ENCODE measurements at regions not wholly inside any gene's neighbourhood (a gene's known extent, or its start where the extent isn't known, plus 50 kb on each side); places are given as distances from the start of the nearest gene placed in this dataset.

DNA sequence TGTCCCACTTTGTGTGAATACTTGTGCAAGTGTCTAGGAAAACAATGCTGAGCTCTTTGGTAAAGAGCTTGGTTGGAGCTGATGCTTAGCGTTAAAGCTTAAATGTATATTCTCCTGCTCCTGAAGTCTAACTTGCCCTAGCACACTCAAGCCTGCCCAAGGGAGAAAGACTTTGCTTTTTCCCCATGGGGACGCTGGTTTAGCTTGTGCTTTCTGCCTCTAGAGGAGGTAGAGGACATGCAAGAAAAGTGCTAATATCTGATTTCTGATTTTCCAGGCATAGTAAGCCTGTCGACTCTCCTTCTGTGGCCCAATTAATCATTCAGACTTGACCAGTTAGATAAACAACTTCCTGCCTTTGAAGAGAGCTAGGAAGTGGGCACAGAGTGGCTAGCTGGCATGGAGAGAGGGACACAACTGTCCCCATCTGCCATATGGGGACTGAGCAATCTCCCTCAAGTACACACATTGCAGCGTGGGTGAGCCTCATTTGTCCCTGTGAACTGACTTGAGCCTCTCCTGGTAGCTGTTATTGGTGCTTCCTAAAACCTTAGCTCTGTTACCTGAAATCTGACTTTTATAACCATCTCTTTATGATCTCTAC lies 348.4 kb downstream of the BRINP1 start:
- no peak for DNase-seq (ENCODE audit: low spot score)

DNA sequence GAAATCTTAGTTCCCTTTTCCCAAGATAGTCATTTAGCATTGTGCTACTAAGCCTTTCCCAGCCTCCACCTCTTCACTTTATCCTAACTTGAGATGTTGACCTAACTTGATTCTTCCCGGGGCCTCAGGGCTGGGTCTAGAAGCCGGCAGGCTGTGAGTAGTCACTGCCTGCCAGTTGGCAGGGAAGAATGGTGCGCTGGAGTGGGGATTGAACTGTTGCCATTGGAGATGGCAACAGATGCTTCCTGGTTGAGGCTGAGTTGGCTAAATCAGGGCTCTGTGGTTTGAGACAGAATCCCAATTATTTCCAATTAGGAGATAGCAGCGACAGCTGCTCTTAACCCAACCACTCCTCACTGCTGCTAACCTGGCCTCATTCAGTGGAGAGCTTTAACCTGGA lies 343.1 kb downstream of the BRINP1 start:
- peak; percentile 71 for DNase-seq (ENCODE audit: low spot score)

DNA sequence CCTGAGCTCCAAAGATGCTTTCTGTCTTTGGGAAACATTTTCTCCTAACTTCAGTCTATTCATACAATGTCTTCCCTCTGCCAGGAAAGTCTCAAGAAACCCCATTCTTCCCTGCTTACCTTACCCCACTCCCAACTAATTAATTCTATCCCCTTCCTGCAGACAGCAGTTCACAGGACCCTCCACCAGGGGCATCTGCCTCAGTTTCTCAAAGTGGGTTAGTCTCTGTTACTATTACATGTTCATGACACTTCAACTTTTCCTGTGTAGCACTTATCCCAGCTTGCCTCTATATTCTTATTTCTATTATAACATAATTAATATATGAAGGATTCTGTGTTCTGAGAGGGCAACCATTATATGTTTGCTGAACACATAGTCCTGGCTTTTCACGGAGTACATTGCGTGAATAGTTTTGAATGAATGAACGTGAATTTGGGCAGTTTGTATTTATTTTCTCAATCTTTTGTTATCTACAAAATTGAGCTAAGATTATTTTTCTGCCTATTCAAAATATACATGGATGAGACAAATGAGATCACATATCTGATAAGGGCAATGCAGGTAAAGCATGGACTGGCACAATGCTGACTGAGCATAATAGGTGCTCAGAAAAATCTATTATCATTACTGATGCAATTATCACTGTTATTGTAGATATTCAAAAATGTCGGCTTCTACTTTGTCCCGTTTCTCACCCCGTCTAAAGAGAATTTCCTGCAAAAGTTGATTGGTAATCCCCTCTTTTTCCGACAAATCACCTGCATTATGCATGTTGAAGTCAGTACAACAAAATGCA lies 341.1 kb downstream of the BRINP1 start:
- DNase-seq (ENCODE audit: low spot score) = no peak

DNA sequence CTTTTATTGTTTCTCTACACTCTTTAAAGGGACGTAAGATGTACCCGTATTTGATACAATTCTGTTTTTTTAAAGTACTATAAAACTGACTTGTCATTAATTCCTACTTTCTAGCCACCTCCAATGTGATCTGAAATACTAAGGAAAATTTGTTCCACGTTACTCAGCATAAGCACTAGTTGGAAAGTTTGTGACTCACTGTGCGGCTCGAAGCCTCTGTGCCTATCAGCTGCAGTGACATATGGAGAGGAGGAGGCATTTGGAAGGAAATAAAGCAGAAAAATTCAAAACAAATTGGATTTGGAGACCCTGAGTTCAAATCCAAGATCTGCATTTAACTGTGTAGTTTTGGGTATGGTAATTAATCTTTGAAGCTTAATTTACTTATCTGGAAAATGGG lies 339.3 kb downstream of the BRINP1 start:
- no peak for DNase-seq (ENCODE audit: low spot score)

DNA sequence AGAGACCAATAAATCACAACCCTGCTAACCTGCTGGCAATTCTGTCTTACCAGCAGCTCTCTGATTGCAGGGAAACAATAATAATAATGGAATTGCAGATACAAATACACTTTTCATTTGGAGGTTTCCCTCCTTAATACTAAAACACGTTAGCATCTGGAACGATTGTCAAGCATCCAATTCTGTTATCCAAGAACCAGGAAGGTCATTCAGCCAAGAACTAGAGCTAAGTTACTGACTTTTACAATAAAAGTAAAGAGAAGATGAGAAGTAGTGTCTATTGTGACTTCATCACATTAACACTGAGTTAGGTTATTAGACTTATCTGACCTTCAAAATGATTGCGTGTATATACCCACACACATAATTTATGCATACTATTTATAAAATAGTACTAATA lies 335.6 kb downstream of the BRINP1 start:
- DNase-seq (ENCODE audit: low spot score) = no peak

DNA sequence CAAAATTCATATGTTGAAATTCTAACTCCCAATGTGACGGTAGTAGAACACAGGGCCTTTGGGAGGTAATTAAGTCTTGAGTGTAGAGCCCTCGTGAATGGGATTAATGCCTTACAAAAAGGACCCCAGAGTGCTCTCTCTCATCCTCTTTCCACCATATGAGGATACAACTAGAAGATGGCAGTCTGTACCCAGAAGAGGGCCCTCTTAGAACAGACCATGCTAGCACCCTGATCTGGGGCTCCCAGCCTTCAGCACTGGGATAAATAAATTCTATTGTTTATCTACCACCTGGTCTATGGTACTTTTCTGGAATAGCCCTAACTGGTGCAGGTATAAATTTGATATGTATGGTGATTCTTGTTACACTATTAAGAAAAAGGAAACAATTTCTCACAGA lies 332.3 kb downstream of the BRINP1 start:
- no peak for DNase-seq (ENCODE audit: low spot score)

DNA sequence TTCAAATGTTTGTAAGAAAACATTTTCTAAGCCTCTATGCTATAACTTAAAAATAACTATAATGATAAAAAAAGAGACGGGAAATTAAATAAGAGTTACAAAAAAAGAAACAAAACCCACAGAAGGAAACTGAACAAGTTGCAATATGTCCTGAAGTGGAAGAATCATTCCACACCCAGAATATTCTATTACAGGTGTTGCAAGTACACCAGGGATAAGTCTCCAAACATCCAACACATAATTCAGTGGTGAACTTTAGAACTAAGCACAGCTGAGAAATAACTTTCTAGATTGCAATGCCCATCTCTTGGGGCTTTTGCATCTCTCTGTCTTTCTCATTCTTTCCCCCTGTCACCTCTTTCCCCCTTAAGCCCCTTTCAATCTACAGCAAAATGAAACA lies 325.2 kb downstream of the BRINP1 start:
- no peak for DNase-seq (ENCODE audit: low spot score)

DNA sequence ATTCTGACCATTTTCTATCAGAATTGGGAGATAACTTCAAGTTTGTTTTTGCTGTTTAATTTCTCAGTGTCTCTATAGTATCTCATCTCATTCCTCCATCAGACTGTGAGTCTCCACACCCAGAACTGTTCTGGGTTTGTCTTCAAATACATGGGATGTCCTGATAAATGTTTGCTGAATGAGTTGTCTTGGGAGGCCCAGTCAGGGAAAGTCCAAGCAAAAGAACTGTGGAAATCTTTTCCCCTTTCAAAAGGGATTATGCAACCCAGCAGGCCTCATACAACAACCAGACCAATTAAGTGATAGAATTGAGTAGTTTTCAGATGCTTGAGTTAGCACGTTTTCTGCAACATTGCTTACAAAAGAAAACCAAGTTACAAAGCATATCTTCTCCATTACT lies 324.4 kb downstream of the BRINP1 start:
- peak; percentile 47 for DNase-seq (ENCODE audit: low spot score)

DNA sequence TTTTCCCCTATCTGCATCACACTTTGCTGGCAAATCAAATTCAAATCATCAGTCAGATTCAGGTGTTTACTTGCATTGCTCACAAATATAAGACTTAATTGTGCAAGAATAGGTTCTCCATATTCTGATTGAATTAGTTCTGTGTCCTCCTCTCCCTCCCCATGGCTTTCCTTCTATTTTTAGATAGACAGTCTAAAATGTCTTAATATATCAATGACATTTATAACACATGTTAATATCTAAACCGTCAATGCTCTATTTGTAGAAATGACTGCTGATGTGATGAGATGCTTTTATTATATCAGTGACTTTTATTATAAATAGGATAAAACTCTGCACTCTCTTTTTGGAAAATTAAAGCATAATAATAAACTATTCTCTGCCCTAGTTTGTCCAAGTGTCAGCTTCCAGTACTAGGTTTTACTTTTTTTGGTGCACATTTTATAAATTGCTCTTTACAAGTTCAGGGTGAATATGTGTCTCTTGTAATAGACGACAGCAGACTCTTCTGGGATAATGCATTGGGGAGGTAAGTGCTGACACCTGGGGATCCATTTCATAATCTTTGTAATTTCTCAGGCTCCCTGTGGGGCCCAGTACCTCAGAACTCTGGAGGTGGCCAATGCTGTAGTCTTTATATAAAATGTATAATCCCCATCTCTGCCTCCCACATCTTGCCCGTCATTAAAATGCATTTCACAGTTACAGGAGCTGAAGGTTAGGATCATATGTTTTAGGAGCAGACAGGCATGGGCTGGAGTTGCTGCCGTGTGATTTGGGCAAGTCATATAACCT lies 321.5 kb downstream of the BRINP1 start:
- no peak for DNase-seq (ENCODE audit: low spot score)

DNA sequence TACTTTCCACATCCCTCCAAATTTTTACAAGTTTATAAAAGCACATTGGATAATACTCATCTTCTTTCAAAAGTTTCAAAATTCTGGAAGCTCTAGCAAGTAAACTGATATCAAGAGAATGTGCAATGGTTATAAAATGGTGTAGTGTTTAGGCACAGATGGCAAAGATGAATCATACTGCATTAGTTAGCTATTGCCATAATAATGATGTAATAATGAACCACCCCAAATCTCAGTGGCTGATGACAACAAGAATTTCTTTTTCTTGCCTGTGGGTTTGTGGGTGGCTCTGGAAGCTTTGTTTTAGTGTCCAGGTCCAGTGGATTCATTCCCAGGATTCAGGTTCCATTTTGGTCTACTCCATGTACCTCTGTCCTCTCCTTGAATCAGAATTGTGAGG lies 319.0 kb downstream of the BRINP1 start:
- DNase-seq (ENCODE audit: low spot score) = no peak

DNA sequence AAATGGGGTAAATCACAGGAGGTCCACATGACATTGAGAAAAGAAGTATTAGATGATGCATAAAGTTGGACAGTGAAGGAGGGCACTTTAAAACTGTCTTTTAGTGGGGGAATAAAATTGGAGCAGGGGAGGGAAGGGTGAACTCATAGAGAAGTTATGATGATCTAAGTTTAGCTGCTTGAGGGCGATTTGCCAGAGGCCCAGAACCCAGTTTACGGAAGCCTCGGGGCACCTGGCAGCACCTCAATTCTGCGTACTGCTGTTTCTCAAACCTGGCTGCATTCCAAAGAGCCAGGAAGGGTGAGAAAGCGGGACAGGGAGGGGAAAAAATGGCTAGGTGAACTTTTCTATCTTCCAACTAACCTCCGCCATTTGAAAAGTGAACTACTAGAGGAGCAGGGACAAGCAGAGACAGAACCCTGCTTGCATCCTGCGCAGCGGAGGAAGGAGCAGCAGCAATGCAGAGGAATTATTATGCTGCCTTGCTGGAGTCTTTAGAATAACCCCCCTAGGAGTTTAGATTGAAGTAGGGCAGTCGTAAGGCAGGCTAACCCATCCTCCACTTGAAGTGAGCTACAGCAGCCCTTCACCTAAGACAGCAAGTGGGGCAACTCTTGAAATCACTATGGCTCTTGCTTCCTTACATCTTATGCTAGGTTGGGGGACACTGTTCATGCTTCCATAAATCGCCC lies 316.8 kb downstream of the BRINP1 start:
- DNase-seq (ENCODE audit: low spot score) = no peak

DNA sequence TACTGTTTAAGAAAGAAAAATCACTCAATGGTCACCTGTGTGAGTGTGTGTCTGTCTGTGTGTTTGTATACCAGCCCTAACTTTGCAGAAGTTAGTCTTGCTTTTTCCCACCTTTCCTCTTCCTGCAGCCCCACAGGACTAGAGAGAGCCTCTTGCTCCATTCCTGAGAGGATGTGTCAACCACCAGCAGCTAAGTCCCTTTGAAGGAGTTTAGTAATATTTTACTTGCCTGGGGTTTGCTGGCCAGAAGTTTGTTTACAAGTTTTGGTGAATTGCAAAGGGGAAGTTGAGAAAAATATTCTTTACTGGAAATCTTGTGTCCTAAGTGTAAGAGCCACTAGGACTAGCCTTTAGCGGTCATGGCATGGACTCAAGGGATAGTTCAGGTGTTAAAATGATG lies 316.2 kb downstream of the BRINP1 start:
- DNase-seq (ENCODE audit: low spot score) = peak; percentile 22

DNA sequence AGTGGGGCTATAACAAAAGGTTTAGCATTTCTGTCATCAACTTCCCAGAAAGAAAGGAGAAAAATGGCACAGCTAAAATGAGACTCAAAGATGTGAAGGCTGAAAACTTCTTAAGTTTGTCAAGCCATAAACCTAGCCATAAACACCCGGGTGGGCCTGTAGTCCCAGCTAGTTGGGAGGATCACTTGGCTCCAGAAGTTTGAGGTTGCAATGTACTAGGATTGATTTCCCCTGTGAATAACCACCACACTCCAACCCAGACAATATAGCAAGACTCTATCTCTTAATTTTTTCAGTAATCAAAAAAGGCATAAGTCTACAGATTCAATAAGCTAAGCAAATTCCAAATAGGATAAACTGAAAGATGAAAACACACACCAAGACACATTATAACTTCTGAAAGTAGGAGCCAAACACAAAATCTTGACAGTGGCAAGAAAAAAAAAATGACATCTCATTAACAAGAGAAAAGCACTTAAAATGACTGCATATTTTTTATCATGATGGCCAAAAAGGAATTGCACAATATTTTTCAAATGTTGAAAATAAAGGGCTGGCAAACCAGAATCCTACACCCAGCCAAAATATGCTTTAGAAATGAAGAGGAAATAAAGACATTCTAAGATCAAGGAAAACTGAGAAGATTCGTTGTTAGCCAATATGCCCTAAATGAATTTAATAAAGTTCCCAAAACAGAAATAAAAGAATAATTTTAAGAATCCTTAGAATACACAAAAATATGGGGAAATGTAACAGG lies 308.4 kb downstream of the BRINP1 start:
- DNase-seq (ENCODE audit: low spot score) = no peak

DNA sequence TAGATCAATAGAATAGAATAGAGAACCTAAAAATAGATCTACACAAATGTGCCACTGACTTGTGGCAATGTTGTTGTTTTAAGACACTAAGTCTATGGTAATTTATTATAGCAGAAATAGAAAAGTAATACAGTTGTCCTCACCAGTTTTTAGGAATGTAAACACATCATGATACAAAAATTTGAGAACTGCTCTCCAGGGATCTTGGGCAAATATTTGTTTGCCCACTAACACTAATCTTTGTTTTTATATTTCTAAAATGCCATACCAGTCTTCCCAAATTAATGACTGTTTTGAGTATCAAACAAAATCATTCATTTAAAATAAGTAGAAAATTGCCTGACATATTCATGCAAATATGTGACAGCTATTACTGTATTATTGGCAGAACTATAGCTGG lies 297.6 kb downstream of the BRINP1 start:
- no peak for DNase-seq (ENCODE audit: low spot score)

DNA sequence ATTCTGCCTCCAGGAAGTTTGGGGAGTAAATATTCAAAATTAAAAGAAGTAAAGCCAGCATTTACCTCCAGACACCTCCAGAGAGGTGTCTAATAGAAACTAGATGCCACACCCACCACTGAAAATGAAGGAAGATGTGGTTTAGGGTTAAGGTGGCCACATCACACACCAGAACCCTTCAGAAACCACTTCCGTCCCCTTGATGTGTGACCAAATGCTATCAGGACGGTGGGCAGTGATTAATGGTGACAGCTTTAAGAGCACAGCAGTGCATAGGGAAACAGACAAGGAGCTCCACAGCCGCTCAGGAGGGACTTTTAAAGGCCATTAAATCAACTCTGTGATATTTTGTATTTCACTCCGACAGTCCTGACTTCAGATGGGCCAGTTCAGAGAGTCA lies 295.2 kb downstream of the BRINP1 start:
- no peak for DNase-seq (ENCODE audit: low spot score)

DNA sequence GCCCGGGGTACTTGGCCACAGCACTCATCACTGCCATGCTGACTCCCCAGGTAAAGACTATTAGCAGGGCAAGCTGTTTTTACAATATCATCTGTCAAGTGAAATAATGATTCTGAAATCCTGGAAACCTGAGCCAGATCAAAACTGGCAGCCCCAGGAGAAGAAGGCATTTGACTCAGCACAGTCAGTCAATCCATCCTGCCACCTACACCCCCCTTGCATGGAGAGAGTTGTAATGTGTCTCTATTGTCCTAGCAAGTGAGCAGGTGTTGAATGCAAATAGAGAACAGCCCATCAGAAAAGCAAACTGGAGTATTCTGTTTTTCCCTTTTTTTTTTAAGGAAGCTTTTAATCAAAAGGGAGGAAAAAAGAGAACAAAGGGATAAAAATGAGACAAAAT lies 291.2 kb downstream of the BRINP1 start:
- DNase-seq (ENCODE audit: low spot score) = no peak

DNA sequence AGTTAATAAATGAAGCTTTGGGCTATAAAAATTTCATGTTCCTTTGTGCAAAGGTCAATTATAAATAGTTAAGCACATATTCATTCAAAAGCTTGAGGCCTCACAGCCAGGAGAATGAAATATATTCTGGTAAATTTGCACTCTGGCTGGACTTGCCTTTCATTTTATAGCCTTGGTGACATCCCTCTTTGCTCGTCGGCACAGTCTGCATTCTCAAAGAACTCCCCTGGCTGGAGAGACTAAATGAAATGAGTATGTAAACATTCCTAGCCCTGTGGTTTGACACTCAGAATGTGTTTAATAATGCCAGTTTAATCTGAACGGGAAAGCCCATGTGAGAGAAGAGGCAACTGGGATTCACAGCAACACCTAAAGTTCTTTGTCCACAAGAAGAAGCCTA lies 285.6 kb downstream of the BRINP1 start:
- no peak for DNase-seq (ENCODE audit: low spot score)

DNA sequence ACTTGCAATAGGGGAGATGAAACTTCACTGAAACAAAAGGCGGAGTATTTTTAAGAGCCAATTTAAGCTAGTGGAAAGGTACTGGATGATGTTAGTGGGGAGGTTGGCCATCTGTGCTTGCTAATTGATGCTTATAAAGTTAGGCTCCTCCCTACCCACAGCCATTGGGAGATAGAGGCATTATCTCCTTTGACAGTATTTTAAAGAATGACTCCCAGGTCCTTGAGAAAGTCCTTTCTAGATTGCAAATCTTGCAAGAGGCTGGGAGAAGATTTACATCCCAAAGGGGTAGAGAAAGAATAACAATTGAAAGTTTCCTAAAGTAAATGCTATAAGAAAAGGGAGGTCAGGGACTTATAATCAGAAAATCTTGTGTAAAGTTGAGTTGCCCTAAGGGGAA lies 282.6 kb downstream of the BRINP1 start:
- no peak for DNase-seq (ENCODE audit: low spot score)

DNA sequence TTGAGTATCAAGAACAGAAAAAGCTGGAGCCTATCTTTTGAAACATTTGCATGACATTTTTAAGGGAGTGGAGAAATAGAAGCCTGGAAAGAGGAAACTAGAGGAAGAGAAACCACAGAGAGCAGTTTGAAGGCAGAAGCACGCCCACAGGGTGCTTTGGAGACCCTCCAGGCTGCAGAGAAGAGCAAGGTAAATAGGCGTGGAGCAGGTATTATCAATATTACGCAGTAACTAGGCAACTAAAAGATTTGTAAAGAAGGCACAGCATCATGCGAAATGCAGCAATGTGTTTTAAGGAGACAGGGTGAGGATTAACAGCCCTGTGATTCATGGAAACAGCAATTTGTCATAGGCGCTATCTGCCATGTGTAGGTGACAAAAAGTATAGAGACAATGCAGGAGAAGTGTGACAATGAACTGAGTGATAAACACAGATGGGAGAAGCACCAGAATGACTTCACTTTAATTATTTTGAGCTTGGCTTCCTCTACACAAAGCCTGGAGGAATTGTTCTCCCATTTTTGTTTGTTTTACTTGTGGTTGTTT lies 281.2 kb downstream of the BRINP1 start:
- no peak for DNase-seq (ENCODE audit: low spot score)

DNA sequence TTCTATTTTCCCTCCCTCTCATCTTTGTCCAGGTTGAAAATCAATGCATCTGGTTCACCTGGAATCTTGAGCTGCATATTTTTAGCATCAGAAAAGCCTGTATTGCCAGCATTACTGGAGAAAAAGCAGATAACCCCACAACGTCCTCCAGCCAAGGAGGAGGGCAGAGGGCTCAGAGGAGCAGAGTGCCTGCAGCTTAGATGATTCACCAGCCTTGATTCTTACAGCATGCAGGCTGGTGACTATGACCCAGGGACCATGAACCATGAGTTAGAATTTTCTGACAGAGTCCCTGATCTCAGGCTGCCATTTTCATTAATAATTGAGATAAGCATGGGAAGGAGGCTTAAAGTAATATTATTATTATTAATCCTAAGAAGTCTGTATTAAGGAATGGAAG lies 278.2 kb downstream of the BRINP1 start:
- DNase-seq (ENCODE audit: low spot score) = no peak

DNA sequence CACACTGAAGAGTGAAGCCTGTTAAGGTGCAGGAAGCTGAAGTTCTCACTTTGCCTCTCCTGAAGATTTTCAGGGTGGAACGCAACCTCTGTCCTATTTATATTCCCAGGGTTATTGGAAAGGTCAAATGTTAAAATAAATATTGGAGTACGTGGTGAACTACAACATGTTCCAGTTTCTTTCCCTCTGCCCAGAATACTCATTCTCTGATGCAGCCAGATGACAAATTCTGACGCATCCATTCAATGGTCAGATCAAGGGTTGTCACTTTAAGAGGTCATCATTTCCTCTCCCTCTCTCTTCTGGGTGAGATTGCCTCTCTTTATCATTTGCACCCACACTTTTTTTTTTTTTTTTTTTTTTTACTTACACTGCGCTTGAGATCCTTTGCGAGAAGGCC lies 277.1 kb downstream of the BRINP1 start:
- no peak for DNase-seq (ENCODE audit: low spot score)

DNA sequence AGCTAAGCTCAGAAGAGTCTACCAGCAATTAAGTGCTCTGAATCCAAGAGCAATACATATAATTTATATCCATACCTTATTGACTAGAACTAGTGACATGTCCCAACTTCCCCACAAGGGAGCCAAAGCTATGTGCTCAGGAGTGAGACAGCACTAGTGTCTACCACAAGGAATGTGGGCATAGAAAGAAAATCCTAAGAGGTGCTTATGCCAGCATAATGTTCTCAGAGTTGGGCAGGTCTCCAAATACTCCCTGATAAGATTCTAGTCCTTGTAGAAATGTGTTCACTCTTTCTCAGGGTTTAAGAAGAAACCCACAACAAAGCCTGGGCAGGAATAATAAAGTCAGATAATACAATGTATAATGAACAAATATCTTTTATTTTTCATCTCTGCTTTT lies 275.1 kb downstream of the BRINP1 start:
- no peak for DNase-seq (ENCODE audit: low spot score)
